GM19025 (cell line): ENCODE measurements at regions not wholly inside any gene's neighbourhood (a gene's known extent, or its start where the extent isn't known, plus 50 kb on each side); places are given as distances from the start of the nearest gene placed in this dataset.

Source experiments
- ATAC-seq: cut with Tn5 transposase; IDR thresholded peaks from one replicate; pipeline ENCODE4 v1.9.1; 2021; ENCODE audit warnings: mild to moderate bottlenecking, low read depth, moderate library complexity; ENCODE audit not compliant: unreplicated experiment

- ATAC-seq: no peak
Observed at GRCh38 chr5:117487556-117487955, 912.9 kb upstream of the SEMA6A start.

DNA sequence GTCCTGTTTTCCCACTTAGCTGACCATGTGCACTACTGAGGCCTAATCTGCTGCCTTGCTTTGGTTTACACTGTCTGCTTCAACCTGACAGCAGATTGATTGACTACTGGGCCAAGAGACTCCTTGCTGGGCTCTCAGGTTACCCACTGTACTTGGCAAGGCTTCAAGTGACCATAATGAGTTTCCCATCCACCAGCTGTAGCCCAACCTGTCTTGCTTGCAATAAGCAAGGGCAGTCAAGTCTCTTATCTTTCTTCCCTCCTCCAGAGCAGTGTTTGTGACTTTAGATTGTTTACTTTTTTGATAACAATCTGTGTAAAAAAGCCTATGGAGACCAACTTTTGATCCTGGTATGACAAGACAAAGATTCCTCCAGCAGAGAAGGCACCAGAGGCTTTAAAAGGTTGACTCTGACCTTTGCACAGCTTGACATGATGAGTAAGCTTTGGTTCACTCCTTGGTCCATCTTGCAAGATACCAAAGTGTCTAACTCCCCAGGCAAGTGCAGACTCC lies 912.3 kb upstream of the SEMA6A start:
- ATAC-seq: no peak

GRCh38 chr5:117486261-117486660 lies 911.6 kb upstream of the SEMA6A start:
- no peak for ATAC-seq

GRCh38 chr5:117475919-117476318 lies 901.3 kb upstream of the SEMA6A start:
- no peak for ATAC-seq

- no peak for ATAC-seq
Observed at GRCh38 chr5:117473165-117473564, 898.5 kb upstream of the SEMA6A start.

DNA sequence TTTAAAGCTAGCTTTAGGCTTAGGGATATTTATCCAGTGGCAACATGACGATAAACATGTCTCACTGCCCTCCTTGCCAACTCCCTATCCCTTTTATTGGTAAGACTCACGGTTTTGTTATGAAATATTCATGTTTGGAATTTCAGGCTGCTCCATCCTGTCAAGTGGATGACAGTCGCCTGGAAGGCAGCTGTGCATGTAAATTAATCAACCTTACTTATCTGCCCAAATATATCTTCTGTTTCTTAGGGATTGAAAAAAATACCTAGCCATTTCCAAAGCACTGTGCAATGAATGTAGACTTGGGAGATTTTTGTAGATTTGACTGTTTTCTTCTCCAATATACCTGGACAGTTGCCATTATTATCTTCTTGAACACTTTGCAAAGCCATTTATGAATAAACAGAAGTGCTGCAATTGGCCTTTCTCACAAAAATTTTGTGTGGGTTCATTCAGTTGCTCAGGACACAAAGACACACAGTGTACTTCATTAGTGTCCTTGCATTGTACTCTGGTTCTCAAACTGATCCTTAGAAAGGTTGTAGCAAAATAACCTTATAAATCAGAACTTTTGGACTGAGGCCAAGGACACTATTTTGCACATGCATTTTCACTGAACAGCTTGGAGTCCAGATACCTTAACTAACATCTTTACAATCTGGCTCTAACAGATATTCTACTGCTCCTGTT lies 889.4 kb upstream of the SEMA6A start:
- ATAC-seq: no peak

DNA sequence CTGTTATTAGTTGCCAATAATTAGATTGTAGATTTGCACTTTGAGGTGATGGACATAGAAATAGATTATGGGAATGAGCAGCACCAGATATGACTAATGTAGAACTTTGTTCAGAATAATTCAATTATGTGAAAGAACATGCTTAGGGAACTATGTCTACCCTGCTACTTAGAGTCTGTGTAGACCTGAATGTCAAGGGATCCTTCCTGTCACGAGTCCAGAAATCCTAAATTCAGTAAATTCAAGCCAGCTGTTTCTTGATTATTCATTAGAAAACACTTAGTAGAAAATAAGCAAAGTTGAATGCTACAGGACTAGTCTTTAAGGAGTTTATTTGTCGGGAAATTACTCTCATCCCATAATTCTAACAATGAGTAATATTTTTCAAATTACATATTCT lies 887.3 kb upstream of the SEMA6A start:
- no peak for ATAC-seq

DNA sequence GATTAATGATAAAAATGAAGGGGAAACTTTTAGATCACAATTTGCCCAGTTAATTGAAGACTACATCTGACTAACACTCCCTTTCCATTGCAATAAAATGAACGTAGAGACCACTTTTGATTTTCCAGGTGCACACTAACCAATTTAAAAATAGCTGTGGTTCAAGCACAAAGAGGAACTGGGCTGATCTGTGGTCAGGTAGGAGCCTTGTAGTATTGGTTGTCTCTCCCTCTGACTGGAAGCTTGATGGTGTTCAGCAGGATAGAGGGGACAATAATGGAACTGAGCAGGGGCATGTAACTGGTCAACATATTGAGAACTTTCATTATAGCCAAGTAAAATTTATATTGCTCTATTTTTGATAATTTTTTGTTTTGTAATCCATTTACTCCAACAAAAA lies 886.8 kb upstream of the SEMA6A start:
- no peak for ATAC-seq

GRCh38 chr5:117457656-117458055 lies 883.0 kb upstream of the SEMA6A start:
- ATAC-seq: no peak

GRCh38 chr5:117456866-117457470 lies 882.3 kb upstream of the SEMA6A start:
- ATAC-seq: no peak

GRCh38 chr5:117455236-117456233 lies 880.9 kb upstream of the SEMA6A start:
- ATAC-seq: peak; percentile 14

- ATAC-seq: peak; percentile 82
Observed at GRCh38 chr5:117454716-117455212, 880.1 kb upstream of the SEMA6A start.

DNA sequence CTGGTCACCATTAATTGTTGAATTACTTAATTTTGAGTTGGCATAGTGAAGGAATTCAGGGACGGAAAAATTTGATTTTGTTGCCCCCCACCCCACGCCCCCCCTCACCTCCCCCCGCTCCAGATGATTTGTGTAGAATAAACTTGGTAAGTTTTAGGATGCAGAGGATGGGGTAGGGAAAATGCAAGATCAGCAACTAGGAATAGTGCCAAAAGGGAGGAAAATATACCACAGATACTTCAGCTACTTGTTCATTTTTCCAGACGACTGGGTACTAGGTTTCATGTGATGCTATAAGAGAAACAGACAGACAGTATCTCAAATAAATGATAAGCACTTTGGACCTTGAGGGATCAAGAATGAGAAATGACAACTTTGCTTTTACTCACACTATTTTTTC lies 862.2 kb upstream of the SEMA6A start:
- ATAC-seq: no peak

DNA sequence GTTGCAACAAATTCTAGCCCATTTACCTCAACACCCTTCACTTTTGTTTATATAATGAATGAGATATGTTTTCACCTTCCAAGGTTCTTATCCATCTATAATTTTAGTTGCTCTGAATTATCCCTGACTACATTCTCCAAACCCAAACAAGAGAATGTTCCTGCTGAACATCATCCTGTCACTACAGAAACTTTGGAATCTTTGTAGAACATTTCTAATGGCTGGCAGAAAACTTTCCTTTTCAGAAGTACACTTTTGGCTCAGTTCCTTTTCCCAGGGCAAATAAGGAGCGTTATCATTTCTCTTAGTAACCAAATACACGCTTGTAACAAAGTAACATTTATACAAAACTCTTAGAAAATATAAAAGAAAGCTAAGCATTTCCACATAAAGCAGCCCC lies 860.6 kb upstream of the SEMA6A start:
- ATAC-seq: no peak

DNA sequence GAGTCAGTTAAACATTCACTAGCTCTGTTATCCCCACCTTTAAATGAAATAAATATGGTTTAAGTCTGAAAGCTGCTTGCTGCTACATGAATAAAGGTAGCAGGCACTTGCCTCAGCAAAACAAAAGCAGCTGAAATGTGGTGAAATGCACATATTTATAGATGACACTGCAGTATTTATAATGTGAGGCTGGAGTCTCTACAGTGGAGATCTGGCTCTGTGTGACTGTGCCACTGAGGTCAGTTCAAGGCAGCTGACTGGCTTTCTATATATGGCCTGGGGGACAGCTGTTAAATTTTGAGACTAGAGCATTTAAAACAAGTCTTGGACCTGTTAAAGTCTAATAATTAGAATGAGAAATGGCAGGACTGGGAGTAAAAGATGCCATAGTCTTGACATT lies 859.6 kb upstream of the SEMA6A start:
- ATAC-seq: no peak

- no peak for ATAC-seq
Observed at GRCh38 chr5:117433818-117434217, 859.2 kb upstream of the SEMA6A start.

DNA sequence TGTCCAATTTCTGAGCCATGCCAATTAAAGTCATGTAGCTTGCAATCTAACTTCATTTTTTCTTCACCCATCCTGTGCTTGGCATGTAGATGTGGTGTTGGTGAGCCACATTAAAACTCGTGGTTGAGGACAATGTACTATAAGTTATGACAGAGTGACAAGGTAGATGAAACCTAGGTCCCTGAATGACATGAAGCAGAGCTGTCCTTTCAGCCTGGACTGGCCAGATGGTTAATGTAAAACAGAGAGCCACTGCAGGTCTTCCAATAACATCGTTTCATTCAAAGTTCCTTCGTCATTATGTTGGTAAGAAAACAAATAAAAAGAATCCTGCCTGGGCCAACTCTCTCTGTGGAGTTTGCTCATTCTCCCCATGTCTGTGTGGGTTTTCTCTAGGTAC lies 856.5 kb upstream of the SEMA6A start:
- ATAC-seq: no peak

- no peak for ATAC-seq
Observed at GRCh38 chr5:117425163-117425562, 850.5 kb upstream of the SEMA6A start.

DNA sequence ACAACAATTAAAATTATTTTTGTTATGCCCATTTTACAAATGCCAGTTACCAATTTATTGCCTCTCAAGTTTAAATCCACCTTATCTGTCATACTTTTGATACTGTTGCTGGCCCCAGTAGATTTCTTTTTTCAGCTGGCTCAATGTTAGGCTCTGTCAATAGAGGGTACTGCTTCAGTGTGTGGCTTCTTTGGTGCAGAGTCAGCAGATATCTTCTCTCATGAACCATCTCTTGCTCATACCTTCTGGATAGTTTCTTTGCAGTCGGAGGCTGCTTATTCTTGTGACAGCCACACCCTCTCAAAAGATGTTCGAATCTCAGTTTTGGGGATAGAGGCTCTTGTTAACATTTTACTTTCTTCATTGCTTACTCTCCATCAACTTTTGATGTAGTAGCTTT lies 849.9 kb upstream of the SEMA6A start:
- ATAC-seq: no peak

DNA sequence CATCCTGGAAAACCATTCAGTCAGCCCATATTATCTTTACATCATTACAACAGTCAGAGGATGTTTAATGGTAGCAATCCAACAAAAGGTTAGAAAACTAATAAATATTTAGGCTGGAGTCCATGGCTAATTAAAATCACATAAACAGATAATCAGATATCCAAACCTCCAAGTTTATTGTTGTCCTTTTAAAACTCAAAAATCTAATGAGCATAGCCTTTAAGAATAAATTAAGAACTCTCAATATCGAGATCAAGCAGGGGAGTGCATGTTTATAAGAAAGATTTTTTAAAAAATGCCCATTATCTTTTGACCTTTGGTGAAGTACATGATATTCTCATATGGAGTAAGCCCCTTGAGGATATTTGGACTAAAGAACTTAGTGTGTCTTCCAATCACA lies 842.9 kb upstream of the SEMA6A start:
- ATAC-seq: no peak

DNA sequence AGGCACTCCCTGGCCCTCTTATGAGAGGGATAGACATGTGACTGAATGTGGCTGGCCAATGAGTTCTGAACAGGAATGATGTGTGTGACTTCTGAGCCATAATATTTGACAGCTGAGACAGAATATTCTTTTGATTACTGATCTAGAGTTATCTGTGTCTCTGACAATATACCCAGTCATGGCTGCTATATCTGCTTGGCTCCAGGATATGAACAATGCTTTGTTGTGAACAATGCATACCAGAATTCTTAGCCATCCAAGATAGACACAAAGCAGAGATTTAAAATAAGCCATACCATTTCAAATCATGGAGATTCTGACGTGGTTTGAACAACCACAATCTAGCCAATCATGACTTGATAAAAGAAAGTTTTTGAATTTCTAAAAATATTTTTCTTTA lies 840.3 kb upstream of the SEMA6A start:
- ATAC-seq: no peak
